Smooth muscle cell (in vitro differentiated cells): ENCODE measurements at regions not wholly inside any gene's neighbourhood (a gene's known extent, or its start where the extent isn't known, plus 50 kb on each side); places are given as distances from the start of the nearest gene placed in this dataset.

ENCODE experiments used
- DNase-seq: peaks from one replicate; lab custom pipeline; 2025; ENCODE audit not compliant: unreplicated experiment; lab: John Stamatoyannopoulos, UW
- H2AFZ ChIP-seq: fragments of 200-600 bp; sonication (generic); 2 replicates; pipeline ENCODE4 v1.6.0; 2016; ENCODE audit warnings: antibody characterized with exemption, low read depth, mild to moderate bottlenecking
- H3F3A ChIP-seq: fragments of 200-600 bp; sonication (generic); 2 replicates; pipeline ENCODE4 v1.6.0; 2017; ENCODE audit warnings: antibody characterized with exemption, low read depth
- H3K27ac ChIP-seq: fragments of 200-600 bp; sonication (generic); 2 replicates; pipeline ENCODE4 v1.5.1; 2016; ENCODE audit warnings: low read depth, mild to moderate bottlenecking
- H3K27me3 ChIP-seq: fragments of 200-600 bp; sonication (generic); 2 replicates; pipeline ENCODE4 v1.6.1; 2016; ENCODE audit warnings: low read depth, mild to moderate bottlenecking
- H3K36me3 ChIP-seq: fragments of 200-600 bp; sonication (generic); 2 replicates; pipeline ENCODE4 v1.5.1; 2016; ENCODE audit warnings: low read depth
- H3K4me1 ChIP-seq: fragments of 200-600 bp; sonication (generic); 2 replicates; pipeline ENCODE4 v1.5.1; 2016; ENCODE audit warnings: low read depth
- H3K4me2 ChIP-seq: fragments of 200-600 bp; sonication (generic); 2 replicates; pipeline ENCODE4 v1.6.0; 2016; ENCODE audit warnings: mild to moderate bottlenecking
- H3K4me3 ChIP-seq: fragments of 200-600 bp; sonication (generic); 2 replicates; pipeline ENCODE4 v1.5.1; 2016; ENCODE audit warnings: mild to moderate bottlenecking
- H3K79me2 ChIP-seq: fragments of 200-600 bp; sonication (generic); 2 replicates; pipeline ENCODE4 v1.6.0; 2016; ENCODE audit warnings: low read depth, mild to moderate bottlenecking
- H3K9ac ChIP-seq: fragments of 200-600 bp; sonication (generic); 2 replicates; pipeline ENCODE4 v1.6.0; 2016; ENCODE audit warnings: low read depth
- H3K9me3 ChIP-seq: fragments of 200-600 bp; sonication (generic); replicated peaks from 2 replicates; pipeline ENCODE4 v1.5.1; 2016; ENCODE audit warnings: low read depth
- H4K20me1 ChIP-seq: fragments of 200-600 bp; sonication (generic); 2 replicates; pipeline ENCODE4 v1.6.0; 2016; ENCODE audit warnings: low read depth
- CTCF ChIP-seq: fragments of 200-600 bp; sonication (generic); IDR thresholded peaks from 2 replicates; pipeline ENCODE4 v1.5.1; 2017; ENCODE audit warnings: borderline replicate concordance, mild to moderate bottlenecking, antibody characterized with exemption; ENCODE audit not compliant: insufficient read depth, poor library complexity, severe bottlenecking
- WGBS: methylation state at CpG from one replicate; pipeline ENCODE4 v1.1.7; 2016; ENCODE audit warnings: low lambda C conversion rate; 5-methylcytosine and 5-hydroxymethylcytosine counted together

- Histone ChIP-seq H3K4me1 (no peaks in the 10 kb centered on the region), H3K4me2 (no peak overlapping the region), H3K79me2 (no peaks in the 10 kb centered on the region), H3K36me3 (no peaks in the 10 kb centered on the region), H3K9ac (no peak overlapping the region), H3K9me3 (no peaks in the 10 kb centered on the region), H4K20me1 (no peaks in the 10 kb centered on the region), H3F3A (no peaks in the 10 kb centered on the region), H3K27ac (no peak overlapping the region), H3K4me3 (no peak overlapping the region), H3K27me3 (no peaks in the 10 kb centered on the region), H2AFZ (no peak overlapping the region)
- whole genome bisulfite sequencing, result 93% methylated on average over 5 of the region's 5 CpGs
- no peak for TF ChIP-seq CTCF
- no peak for DNase-seq
Observed at GRCh38 chr3:174767853-174768382, 91.2 kb upstream of the NAALADL2 start.

- 85% methylated on average over 2 of the region's 2 CpGs for WGBS
- Histone ChIP-seq H3K4me2 (no peak overlapping the region), H3K27me3 (no peaks in the 10 kb centered on the region), H3K27ac (no peak overlapping the region), H3K9ac (no peak overlapping the region), H2AFZ (no peak overlapping the region), H3K4me3 (no peak overlapping the region), H3K36me3 (no peaks in the 10 kb centered on the region), H3F3A (no peaks in the 10 kb centered on the region), H3K4me1 (no peaks in the 10 kb centered on the region), H3K79me2 (no peaks in the 10 kb centered on the region), H3K9me3 (no peaks in the 10 kb centered on the region), H4K20me1 (no peaks in the 10 kb centered on the region)
- no peak for TF ChIP-seq CTCF
- DNase-seq, result no peak
Observed at GRCh38 chr3:174769171-174769570, 90.0 kb upstream of the NAALADL2 start.

- H3K4me3 ChIP-seq, result no peak overlapping the region
- 70% methylated on average over 3 of the region's 3 CpGs for WGBS
Observed at GRCh38 chr3:174775603-174776002, 83.5 kb upstream of the NAALADL2 start.

More at GRCh38 chr3:174775603-174776002, 83.5 kb upstream of the NAALADL2 start:
- no peak for DNase-seq
- no peak overlapping the region for H2AFZ ChIP-seq
- H3K27ac ChIP-seq, result no peak overlapping the region
- no peak overlapping the region for H3K4me2 ChIP-seq
- H4K20me1 ChIP-seq, result no peaks in the 10 kb centered on the region
- no peaks in the 10 kb centered on the region for H3K9me3 ChIP-seq
- H3K4me1 ChIP-seq, result no peaks in the 10 kb centered on the region
- H3F3A ChIP-seq, result no peaks in the 10 kb centered on the region
- H3K79me2 ChIP-seq, result no peaks in the 10 kb centered on the region
- H3K27me3 ChIP-seq, result no peaks in the 10 kb centered on the region
- H3K36me3 ChIP-seq, result no peaks in the 10 kb centered on the region
- TF ChIP-seq CTCF, result no peak
- no peak overlapping the region for H3K9ac ChIP-seq
